ENCODE measurements at regions not wholly inside any gene's neighbourhood (a gene's known extent, or its start where the extent isn't known, plus 50 kb on each side); places are given as distances from the start of the nearest gene placed in this dataset.

GRCh38 chr2:123928358-123928757, 96.7 kb upstream of the CNTNAP5 start:
- intact Hi-C loops (cut with DNase I), result no loop called here

GRCh38 chr2:123935405-123935804, 89.7 kb upstream of the CNTNAP5 start:
- H3K36me3 ChIP-seq, result no peaks in the 10 kb centered on the region
- H3K4me3 ChIP-seq, result no peak overlapping the region
- no peak overlapping the region for H3K27ac ChIP-seq
- DNase-seq, result no peak
- no peak for TF ChIP-seq CTCF (IDR thresholded peaks at IDR 0.05)
- H3K4me1 ChIP-seq, result no peaks in the 10 kb centered on the region
- peaks cover 0 to 5% (median 0%) of the 10 kb centered on the region in 3 donors for H3K9me3 ChIP-seq
- WGBS, 2 donors, result 83 to 96% methylated on average over 1 to 4 of the region's 4 CpGs
- H3K27me3 ChIP-seq, result no peaks in the 10 kb centered on the region
- intact Hi-C loops (cut with DNase I), result no loop called here

More at GRCh38 chr2:123928358-123928757, 96.7 kb upstream of the CNTNAP5 start:
- Histone ChIP-seq H3K9me3 (peaks cover 0 to 5% (median 0%) of the 10 kb centered on the region in 3 donors), H3K4me1 (no peaks in the 10 kb centered on the region), H3K4me3 (no peak overlapping the region), H3K27me3 (no peaks in the 10 kb centered on the region), H3K36me3 (no peaks in the 10 kb centered on the region), H3K27ac (no peak overlapping the region)
- no peak for DNase-seq
- TF ChIP-seq POLR2A (IDR thresholded peaks at IDR 0.05) (no peak), CTCF (IDR thresholded peaks at IDR 0.05) (no peak)
- WGBS, 2 donors, result 28 to 30% methylated on average over 2 of the region's 2 CpGs

GRCh38 chr2:123953846-123954245, 71.2 kb upstream of the CNTNAP5 start:
- Histone ChIP-seq H3K9me3 (no peaks in the 10 kb centered on the region), H3K4me3 (no peak overlapping the region), H3K27me3 (no peaks in the 10 kb centered on the region), H3K27ac (no peak overlapping the region), H3K4me1 (no peaks in the 10 kb centered on the region), H3K36me3 (no peaks in the 10 kb centered on the region)
- no peak for TF ChIP-seq CTCF (IDR thresholded peaks at IDR 0.05)
- no peak for TF ChIP-seq POLR2A (IDR thresholded peaks at IDR 0.05)
- 69 to 83% methylated on average over 2 of the region's 2 CpGs for WGBS, 2 donors
- DNase-seq, result no peak
- intact Hi-C loops (cut with DNase I), result no loop called here

- H3K4me1 ChIP-seq, result no peaks in the 10 kb centered on the region
- no peak for TF ChIP-seq CTCF (IDR thresholded peaks at IDR 0.05)
- TF ChIP-seq POLR2A (IDR thresholded peaks at IDR 0.05), result no peak
- 51 to 56% methylated on average over 4 of the region's 4 CpGs for WGBS, 2 donors
- H3K9me3 ChIP-seq, result peaks cover 0 to 4% (median 0%) of the 10 kb centered on the region in 3 donors
- H3K27me3 ChIP-seq, result no peaks in the 10 kb centered on the region
- intact Hi-C loops (cut with DNase I), result no loop called here
- H3K36me3 ChIP-seq, result no peaks in the 10 kb centered on the region
- H3K4me3 ChIP-seq, result no peak overlapping the region
- no peak for DNase-seq
- H3K27ac ChIP-seq, result no peak overlapping the region
Observed at GRCh38 chr2:123958011-123958410, 67.1 kb upstream of the CNTNAP5 start.

- H3K9me3 ChIP-seq, result peaks cover 0 to 4% (median 0%) of the 10 kb centered on the region in 3 donors
- TF ChIP-seq POLR2A (IDR thresholded peaks at IDR 0.05) (no peak), CTCF (IDR thresholded peaks at IDR 0.05) (no peak)
- DNase-seq, result no peak
- H3K27ac ChIP-seq, result no peak overlapping the region
- no peaks in the 10 kb centered on the region for H3K27me3 ChIP-seq
- no peak overlapping the region for H3K4me3 ChIP-seq
- intact Hi-C loops (cut with DNase I), result no loop called here
- no peaks in the 10 kb centered on the region for H3K4me1 ChIP-seq
- no peaks in the 10 kb centered on the region for H3K36me3 ChIP-seq
Observed at GRCh38 chr2:123961576-123961975, 63.5 kb upstream of the CNTNAP5 start.

Measured in esophagus squamous epithelium (tissue), 5 donors.